ENCODE measurements at regions not wholly inside any gene's neighbourhood (a gene's known extent, or its start where the extent isn't known, plus 50 kb on each side); places are given as distances from the start of the nearest gene placed in this dataset.
"Not testable (repeated sequence)": the region's sequence is repeated elsewhere in the genome, so short reads cannot be mapped to it uniquely, and the experiment has no call there.

- DNase-seq = no peak
Measured at GRCh38 chr12:46516933-46517578, 144.5 kb upstream of the SLC38A2 start.

- DNase-seq = no peak
Measured at GRCh38 chr12:46516238-46516932, 143.8 kb upstream of the SLC38A2 start.

- DNase-seq = no peak
Measured at GRCh38 chr12:46515829-46516228, 143.3 kb upstream of the SLC38A2 start.

GRCh38 chr12:46514886-46515285, 142.3 kb upstream of the SLC38A2 start:
- DNase-seq = no peak

- not testable (repeated sequence) for DNase-seq
Measured at GRCh38 chr12:46510257-46510656, 137.7 kb upstream of the SLC38A2 start.

GRCh38 chr12:46509135-46509534, 136.6 kb upstream of the SLC38A2 start:
- no peak for DNase-seq

DNA sequence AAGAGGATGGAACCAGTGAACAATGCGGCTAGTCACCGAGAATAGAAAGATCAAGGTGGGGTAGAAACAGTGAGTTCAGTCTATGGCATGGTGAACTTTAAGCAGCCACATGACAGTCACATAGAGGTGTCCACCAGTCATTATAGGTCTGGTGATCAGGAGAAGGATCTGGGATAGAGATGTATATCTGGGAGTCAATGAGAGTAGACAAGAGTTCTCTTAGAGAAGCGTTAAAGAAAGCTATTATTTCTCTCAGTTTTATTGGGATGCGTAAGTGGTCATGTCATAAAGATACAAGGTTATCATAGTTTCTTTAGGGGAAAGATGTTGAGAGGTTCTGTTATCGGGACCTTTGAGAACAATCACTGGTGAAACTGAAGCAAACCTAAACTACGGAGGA, 136.1 kb upstream of the SLC38A2 start:
- DNase-seq = no peak

GRCh38 chr12:46507766-46508165, 135.2 kb upstream of the SLC38A2 start:
- no peak for DNase-seq

- no peak for DNase-seq
Measured at GRCh38 chr12:46506961-46507360, 134.4 kb upstream of the SLC38A2 start.

DNA sequence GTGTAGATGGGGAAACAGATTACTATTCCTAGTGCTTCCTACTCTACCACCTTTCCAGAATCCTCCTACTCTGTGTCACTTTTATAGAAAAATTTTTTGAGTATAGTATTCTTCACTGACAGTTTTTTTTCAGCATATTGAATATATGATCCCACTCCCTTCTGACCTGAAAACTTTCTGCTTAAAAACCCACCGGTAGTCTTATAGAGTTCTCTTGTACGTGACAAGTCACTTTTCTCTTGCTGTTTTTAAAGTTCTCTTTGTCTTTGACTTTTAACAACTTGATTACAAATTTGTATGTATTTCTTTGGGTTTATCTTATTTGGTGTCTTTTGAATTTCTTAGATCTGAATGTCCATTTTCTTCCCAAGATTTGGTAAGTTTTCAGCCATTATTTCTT, 133.6 kb upstream of the SLC38A2 start:
- DNase-seq = no peak

- no peak for DNase-seq
Measured at GRCh38 chr12:46504494-46504893, 131.9 kb upstream of the SLC38A2 start.

DNA sequence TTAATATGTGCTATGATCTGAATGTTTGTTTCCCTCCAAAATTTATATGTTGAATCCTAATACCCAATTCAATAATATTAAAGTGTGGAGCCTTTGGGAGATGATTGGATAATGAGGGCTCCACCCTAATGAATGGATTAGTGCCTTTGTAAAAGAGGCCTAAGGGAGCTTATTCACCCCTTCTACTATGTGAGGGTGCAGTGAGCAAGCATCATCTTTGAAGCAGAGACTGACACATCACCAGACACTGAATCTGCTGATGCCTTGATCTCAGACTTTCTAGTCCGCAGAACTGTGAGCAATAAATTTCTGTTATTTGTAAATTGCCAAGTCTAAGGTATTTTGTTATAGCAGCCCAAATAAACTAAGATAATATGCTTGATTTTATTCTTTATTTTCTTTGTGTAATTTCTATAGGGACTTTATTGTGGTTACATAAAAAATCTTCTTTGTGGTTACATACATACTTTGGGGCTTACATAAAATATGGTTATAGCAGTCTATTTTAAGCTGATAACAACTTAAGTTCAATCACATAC, 131.1 kb upstream of the SLC38A2 start:
- DNase-seq = no peak

- no peak for DNase-seq
Measured at GRCh38 chr12:46500673-46501072, 128.1 kb upstream of the SLC38A2 start.

- no peak for DNase-seq
Measured at GRCh38 chr12:46499901-46500300, 127.3 kb upstream of the SLC38A2 start.

DNA sequence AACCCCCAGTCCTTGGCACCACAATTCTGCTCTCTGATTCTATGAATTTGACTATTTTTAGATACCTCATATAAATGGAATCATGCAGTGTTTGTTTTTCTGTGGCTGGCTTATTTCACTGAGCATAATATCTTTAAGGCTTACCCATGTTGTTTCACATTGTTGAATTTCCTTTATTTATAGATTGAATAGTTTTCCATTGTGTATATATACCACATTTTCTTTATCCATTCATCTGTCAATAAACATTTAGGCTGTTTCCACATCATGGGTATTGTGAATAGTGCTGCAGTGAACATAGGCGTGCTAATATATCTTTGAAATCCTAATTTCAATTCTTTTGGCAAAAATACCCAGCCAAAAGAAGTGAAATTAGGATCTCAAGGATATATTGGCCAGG, 126.7 kb upstream of the SLC38A2 start:
- no peak for DNase-seq

DNA sequence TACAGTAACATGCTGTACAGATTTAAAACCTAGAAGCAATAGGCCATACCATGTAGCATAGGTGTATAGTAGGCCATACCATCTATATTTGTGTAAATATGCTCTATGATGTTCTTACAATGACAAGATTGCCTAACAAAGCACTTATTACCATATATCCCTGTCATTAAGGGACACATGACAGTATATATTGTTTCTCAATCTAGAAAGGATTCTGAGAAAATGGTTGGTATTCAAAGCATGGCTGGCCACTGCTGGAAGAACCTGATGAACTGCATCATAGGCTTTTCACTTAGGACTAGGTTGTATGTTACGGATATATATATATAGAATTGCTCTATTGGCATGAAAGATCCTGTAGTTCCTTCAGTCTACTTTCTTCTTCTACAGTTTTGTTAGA, 125.2 kb upstream of the SLC38A2 start:
- no peak for DNase-seq

DNA sequence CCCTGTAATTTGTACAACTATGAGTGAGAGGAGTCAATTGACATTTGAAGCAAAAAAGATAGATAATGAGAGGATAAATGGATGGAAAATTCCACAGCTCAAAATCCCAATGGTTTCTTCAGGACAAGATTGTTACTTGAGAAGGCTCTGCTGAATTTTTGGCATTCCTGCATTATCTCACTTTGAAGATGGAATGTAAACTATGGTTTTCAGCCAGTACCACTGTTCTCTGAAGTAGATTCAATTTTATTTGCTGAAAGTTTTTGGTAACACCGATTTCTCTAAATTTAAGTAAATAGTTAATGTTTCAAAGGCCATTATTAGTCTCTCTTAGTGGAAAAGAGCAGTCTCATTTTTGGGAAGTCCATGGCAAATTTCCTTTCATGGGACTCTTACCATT, 121.9 kb upstream of the SLC38A2 start:
- DNase-seq = no peak

GRCh38 chr12:46493834-46494181, 121.2 kb upstream of the SLC38A2 start:
- no peak for DNase-seq

GRCh38 chr12:46493150-46493833, 120.7 kb upstream of the SLC38A2 start:
- no peak for DNase-seq

DNA sequence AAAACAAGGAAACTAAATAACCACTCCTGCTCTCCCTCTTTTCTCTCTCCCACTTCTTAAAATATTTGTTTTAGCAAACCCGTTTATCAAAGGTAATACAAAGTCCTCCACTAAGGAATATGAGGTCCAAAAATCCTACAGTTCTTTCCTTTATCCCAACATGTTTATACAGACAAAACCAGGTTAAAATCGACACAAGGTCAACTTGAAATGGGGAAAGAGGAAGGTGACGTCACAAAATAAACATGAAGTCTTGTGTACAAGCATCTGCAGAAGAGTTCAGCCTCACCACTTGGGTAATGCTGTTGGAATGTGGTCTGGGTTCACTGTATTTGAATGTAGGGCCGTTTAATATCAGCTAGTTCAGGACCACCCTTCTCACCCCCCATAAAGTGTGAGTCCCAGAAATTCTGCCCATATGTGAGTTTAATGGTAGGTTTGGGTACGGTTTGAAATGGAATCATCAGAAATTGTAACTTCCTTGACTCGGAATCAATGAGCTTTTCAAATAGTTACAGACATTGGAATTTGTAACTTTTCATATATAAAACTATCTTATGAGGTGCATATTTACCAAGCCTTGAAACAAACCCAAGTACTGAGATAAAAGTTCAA, 120.0 kb upstream of the SLC38A2 start:
- DNase-seq = no peak

DNA sequence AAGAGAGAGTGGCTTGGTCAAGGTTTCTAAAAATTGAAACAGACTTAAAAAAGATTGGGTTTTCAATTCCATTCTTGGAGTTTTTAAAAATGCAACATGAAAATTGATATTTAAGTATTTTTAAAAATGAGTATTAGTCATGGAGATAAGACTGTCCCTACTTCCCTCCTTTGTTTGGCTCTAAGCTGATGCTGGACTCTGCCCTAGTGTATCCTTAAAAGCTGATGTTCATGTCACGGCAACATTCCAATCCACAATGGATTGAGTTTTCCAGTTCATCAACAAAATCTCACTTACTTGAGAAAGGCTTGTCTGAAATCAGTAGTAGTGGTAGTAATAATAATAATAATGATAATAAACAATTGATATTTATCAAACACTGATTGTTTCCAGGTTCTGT, 119.0 kb upstream of the SLC38A2 start:
- DNase-seq = no peak

DNA sequence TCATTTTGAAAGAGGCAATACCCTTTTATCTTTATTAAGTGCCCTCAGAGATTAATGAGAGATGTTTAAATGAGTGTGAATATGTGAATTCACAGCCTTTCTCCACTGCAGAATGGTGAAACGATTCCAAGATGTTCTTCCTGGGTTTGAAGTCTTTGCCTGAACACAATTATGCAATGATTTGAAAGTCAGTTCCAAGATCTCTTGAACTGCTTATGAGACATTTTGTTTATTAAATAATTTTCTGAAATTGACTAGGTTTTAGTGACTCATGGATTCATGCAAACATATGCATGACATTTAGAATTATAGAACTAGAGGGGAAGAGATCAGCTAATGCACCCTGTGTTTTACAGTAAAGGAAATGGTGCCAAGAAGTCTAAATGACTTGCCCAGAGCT, 118.1 kb upstream of the SLC38A2 start:
- no peak for DNase-seq

- DNase-seq = no peak
Measured at GRCh38 chr12:46489951-46490388, 117.4 kb upstream of the SLC38A2 start.

All from NCI-H446 (cell line).